SU-DHL-6 (cell line): ENCODE measurements at regions not wholly inside any gene's neighbourhood (a gene's known extent, or its start where the extent isn't known, plus 50 kb on each side); places are given as distances from the start of the nearest gene placed in this dataset.

ENCODE experiments used
- CTCF ChIP-seq: fragments of 200-600 bp; sonication (generic); IDR thresholded peaks from one replicate; pipeline ENCODE4 v1.5.1; 2017; ENCODE audit warnings: antibody characterized with exemption, mild to moderate bottlenecking, low read length, moderate library complexity; ENCODE audit not compliant: insufficient read depth, poor library complexity, severe bottlenecking
- EZH2phosphoT487 ChIP-seq: fragments of 200-600 bp; sonication (generic), shearing (Covaris generic); conservative IDR thresholded peaks from 2 replicates; pipeline ENCODE4 v1.6.1; 2018; ENCODE audit warnings: mild to moderate bottlenecking, antibody characterized with exemption, low read length, moderate library complexity, mixed read lengths

GRCh38 chr2:7849027-7849426 lies 832.8 kb upstream of the ID2 start:
- no peak for TF ChIP-seq CTCF
- TF ChIP-seq EZH2phosphoT487, result no peak
